ENCODE measurements at regions not wholly inside any gene's neighbourhood (a gene's known extent, or its start where the extent isn't known, plus 50 kb on each side); places are given as distances from the start of the nearest gene placed in this dataset.

GRCh38 chr15:53397041-53397616, 362.3 kb downstream of the WDR72 start:
- DNase-seq, result no peak

GRCh38 chr15:53395871-53396270, 363.6 kb downstream of the WDR72 start:
- DNase-seq, result no peak

- DNase-seq, result no peak
Measured at GRCh38 chr15:53390549-53390948, 368.9 kb downstream of the WDR72 start.

- no peak for DNase-seq
Measured at GRCh38 chr15:53389271-53390037, 370.0 kb downstream of the WDR72 start.

- no peak for DNase-seq
Measured at GRCh38 chr15:53384417-53384816, 375.0 kb downstream of the WDR72 start.

- DNase-seq, result no peak
Measured at GRCh38 chr15:53378096-53378800, 381.2 kb downstream of the WDR72 start.

GRCh38 chr15:53367740-53368139, 391.7 kb downstream of the WDR72 start:
- DNase-seq, result no peak

- no peak for DNase-seq
Measured at GRCh38 chr15:53360881-53361280, 398.6 kb downstream of the WDR72 start.

- DNase-seq, result no peak
Measured at GRCh38 chr15:53359038-53359437, 400.4 kb downstream of the WDR72 start.

GRCh38 chr15:53354874-53355273, 404.6 kb downstream of the WDR72 start:
- DNase-seq, result no peak

- no peak for DNase-seq
Measured at GRCh38 chr15:53351373-53351772, 408.1 kb downstream of the WDR72 start.

- no peak for DNase-seq
Measured at GRCh38 chr15:53346583-53346982, 412.9 kb downstream of the WDR72 start.

GRCh38 chr15:53331328-53332190, 427.9 kb downstream of the WDR72 start:
- DNase-seq, result no peak

GRCh38 chr15:53328341-53328740, 431.1 kb downstream of the WDR72 start:
- no peak for DNase-seq

GRCh38 chr15:53324061-53324460, 435.4 kb downstream of the WDR72 start:
- DNase-seq, result peak; percentile 19

GRCh38 chr15:53323191-53323590, 436.3 kb downstream of the WDR72 start:
- DNase-seq, result no peak

GRCh38 chr15:53320816-53321215, 438.6 kb downstream of the WDR72 start:
- no peak for DNase-seq

GRCh38 chr15:53312707-53313106, 446.8 kb downstream of the WDR72 start:
- no peak for DNase-seq

GRCh38 chr15:53310709-53311108, 448.8 kb downstream of the WDR72 start:
- no peak for DNase-seq

GRCh38 chr15:53307952-53308624, 451.4 kb downstream of the WDR72 start:
- DNase-seq, result no peak

- DNase-seq, result no peak
Measured at GRCh38 chr15:53305554-53305953, 453.9 kb downstream of the WDR72 start.

- DNase-seq, result no peak
Measured at GRCh38 chr15:53305101-53305500, 454.4 kb downstream of the WDR72 start.

GRCh38 chr15:53297828-53298227, 461.6 kb downstream of the WDR72 start:
- no peak for DNase-seq

Data from midbrain (tissue), 1 donor.